ENCODE measurements at regions not wholly inside any gene's neighbourhood (a gene's known extent, or its start where the extent isn't known, plus 50 kb on each side); places are given as distances from the start of the nearest gene placed in this dataset.

GRCh38 chr5:96247097-96247701 lies 185.8 kb downstream of the PCSK1 start:
- no peak for DNase-seq (ENCODE audit: low read depth in 2 of 2)

GRCh38 chr5:96245140-96246091 lies 187.6 kb downstream of the PCSK1 start:
- DNase-seq (ENCODE audit: low read depth in 2 of 2): no peak

GRCh38 chr5:96244696-96245095 lies 188.4 kb downstream of the PCSK1 start:
- no peak for DNase-seq (ENCODE audit: low read depth in 2 of 2)

GRCh38 chr5:96243862-96244261 lies 189.2 kb downstream of the PCSK1 start:
- no peak for DNase-seq (ENCODE audit: low read depth in 2 of 2)

DNA sequence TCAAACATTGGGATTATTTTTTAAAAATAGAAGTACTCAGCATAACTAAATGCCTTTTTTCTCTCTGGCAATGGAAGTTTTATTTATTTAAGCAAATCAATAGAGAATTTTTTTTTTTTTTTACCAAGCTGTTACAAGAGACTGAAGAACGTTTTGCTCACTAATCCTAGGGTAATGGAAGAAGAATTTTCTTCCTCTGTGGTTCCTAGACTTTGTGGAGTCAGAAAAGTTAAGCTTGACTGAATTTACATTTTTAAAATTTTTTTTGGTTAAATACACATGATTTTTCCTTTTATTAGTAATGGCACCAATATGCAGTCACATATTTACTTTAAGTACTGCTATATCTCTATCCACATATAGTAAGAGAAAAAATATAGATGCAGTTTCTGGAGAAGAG lies 189.8 kb downstream of the PCSK1 start:
- no peak for DNase-seq (ENCODE audit: low read depth in 2 of 2)

GRCh38 chr5:96242571-96242970 lies 190.5 kb downstream of the PCSK1 start:
- DNase-seq (ENCODE audit: low read depth in 2 of 2): no peak

DNA sequence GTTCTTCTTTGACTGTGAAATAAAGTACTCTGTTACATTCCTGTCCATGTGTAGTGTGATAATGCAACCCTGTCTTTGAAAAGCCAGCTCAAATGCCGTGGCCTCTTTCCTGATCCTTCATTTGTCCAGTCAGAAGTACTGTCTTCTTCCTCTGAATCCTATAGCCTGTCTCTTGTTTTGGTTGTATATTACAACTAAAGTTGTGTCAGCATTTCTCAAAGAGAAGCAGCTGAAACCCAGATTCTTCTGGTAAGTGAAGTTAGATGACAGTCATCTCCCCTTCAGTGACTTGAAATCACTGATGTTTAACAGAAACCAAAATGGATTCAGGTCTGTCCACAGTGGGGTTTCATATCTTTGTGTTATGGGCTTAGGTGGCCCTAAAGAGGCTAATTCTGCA lies 196.2 kb downstream of the PCSK1 start:
- no peak for DNase-seq (ENCODE audit: low read depth in 2 of 2)

- no peak for DNase-seq (ENCODE audit: low read depth in 2 of 2)
Measured at GRCh38 chr5:96236051-96236450, 197.0 kb downstream of the PCSK1 start.

DNA sequence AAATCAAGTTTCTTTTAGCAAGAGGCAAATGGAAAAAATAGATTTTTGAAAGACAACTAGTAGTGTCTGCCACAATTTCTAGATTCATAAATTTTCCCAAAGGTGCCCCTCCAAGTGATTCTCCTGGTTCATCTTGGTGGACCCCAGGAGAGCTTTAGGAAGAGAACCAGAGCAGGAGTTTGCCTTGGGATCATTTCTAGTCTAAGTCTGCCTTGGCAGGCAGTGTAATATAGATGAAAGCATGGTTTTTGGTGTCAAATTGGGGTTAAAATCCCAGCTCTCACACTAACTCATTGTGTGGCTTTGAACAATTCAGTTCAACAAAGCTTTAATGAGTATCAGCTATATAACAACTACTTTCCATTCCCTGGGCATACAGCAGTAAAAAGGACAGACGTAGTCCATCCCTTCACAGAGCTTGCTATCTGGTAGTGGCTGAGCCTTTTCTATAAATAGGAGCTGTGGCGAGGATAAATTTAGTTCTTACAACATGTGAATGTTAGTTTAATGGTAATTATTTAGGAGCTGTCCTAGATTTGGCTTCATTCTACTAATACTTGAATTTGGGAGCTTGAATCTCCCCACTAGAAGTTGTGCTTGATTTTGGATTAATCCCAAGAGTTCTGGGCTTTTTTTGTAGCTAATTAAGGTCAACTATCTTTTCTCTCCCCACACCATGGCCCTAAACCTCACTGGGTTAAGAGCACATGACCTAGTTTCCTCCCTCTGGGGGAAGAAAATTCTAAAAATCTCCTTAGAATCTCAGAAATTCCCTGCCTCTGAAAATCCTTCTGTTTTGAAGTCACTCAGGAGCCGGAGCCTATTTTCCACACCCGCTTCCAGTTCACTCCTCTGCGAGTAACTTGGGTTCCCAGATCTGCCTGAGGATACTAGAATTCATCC lies 197.8 kb downstream of the PCSK1 start:
- DNase-seq (ENCODE audit: low read depth in 2 of 2): no peak

DNA sequence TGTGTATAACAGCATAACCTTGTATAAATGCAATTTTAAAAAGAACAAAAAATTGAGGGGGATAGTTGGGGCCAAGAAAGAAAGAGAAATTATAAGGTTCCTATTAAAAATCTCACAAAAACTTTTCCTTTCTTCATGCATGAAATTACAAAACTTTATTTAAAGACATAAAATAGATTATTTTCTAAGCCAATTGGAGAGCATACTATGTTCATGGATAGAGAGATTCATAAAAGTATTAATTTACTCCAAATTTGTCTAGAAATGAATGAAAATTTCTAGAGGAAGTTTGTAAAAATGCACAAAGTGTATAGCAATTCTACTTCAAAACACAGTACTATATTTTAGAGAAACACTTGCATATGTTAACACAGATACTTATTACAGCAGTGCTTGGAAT lies 200.4 kb downstream of the PCSK1 start:
- DNase-seq (ENCODE audit: low read depth in 2 of 2): no peak

DNA sequence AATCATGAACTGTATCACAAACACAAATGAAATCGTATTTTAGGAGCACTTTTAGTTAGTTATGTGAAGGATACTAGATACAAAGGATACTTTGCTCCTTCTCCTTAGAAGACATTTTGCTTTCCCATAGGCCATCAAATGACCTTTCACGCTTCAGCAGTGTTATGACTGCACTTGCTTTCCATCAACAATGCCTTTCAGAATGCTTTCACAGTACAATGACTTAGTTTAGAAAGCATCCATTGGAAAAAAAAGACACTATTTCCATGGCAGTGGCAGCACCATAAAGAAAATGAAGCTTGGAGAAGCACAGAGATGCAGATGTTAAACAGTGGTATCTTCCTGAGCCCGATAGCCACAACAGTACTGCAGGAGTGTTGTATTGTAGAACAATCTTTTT lies 203.9 kb downstream of the PCSK1 start:
- DNase-seq (ENCODE audit: low read depth in 2 of 2): no peak

- no peak for DNase-seq (ENCODE audit: low read depth in 2 of 2)
Measured at GRCh38 chr5:96228408-96228807, 204.6 kb downstream of the PCSK1 start.

GRCh38 chr5:96227957-96228356 lies 205.1 kb downstream of the PCSK1 start:
- no peak for DNase-seq (ENCODE audit: low read depth in 2 of 2)

GRCh38 chr5:96226941-96227552 lies 206.0 kb downstream of the PCSK1 start:
- peak in 1 of 2 donors; percentile 31 for DNase-seq (ENCODE audit: low read depth in 2 of 2)

GRCh38 chr5:96222129-96222528 lies 210.9 kb downstream of the PCSK1 start:
- no peak for DNase-seq (ENCODE audit: low read depth in 2 of 2)

GRCh38 chr5:96220610-96221390 lies 212.2 kb downstream of the PCSK1 start:
- no peak for DNase-seq (ENCODE audit: low read depth in 2 of 2)

DNA sequence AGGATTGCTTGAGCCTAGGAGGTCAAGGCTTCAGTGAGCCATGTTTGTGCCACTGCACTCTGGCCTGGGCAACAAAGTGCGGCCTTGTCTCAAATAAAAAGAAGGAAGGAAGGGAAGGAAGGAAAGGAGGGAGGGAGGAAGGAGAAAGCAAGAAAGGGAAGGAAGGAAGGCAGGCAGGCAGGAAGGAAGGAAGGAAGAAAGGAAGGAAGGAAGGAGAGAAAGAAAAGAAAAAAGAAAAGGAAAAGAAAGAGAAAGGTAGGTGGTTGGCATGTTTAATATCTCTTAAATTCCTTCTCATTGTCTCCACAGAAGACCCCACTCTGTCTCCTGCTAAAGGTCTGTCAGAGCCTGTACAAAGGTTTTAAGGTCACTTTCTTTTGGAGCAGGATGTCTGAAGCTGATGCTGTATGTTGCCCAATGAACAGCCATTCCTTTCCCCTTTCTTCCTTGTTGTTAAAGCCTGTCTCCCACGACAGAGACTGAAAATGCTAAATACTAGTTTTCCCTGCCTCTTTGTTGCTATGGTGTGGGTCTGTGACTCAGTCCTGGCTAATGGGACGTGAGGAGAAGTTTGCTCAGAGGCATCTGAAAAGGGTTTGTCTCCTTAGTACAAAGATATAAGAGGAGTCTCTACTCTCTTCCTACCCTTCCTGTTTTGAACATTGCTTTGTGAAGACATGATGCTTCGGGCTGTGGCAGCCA lies 213.3 kb downstream of the PCSK1 start:
- DNase-seq (ENCODE audit: low read depth in 2 of 2): no peak

DNA sequence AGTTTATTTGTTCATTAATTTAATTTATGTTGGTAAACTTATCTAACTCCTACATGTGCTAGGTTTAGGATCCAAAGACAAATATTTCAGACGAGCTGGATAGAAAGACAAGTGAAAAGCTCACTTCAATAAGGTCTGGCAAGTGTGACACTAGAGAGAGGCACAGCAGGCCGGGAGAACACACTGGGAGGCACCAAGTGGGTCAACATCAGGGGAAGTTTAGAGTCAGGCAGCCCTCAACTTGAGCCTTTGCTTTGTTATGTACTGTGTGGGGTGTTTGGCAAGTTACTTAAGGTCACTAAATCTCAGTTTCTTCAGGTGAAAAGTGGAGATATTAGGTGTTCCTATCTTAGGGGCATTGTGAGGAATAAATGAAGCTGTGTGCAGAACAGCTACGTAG lies 214.4 kb downstream of the PCSK1 start:
- no peak for DNase-seq (ENCODE audit: low read depth in 2 of 2)

DNA sequence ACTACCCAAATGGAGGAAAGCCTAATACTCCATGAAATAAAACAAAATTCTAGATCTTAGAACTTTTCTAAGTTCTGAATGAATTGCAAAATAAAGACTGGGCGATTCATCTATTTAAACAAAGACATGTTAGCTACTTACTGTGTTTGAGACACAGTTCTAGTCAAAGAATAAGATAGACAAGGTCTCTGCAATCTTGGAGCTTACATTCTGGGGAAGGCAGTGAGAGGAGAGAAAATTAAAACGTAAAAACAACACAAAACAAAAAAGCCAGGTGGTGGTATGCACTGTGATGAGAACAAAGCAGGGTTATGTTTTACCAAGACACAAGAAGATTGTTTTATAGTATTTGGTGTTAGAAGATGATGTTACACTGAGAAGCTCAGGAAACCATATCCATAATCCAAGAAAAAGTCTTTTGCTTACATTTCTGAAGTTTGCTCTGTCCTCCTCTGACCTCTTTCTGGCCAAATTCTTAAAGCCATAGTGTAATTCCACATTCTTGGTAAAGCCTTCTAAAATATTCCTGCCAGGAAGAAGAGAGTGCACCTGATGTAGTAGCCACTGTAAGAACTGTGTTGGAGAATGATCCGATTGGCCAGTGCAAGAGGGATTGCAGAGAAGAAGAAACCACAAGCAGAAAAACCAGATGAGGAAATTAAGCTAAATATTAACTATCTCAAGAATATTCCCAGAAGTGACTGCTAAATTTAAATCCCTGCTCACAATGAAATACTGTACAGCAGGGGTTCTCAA lies 218.4 kb downstream of the PCSK1 start:
- DNase-seq (ENCODE audit: low read depth in 2 of 2): no peak
